Glutamatergic neuron (in vitro differentiated cells): ENCODE measurements at regions not wholly inside any gene's neighbourhood (a gene's known extent, or its start where the extent isn't known, plus 50 kb on each side); places are given as distances from the start of the nearest gene placed in this dataset.

Experiments
- DNase-seq: peaks from one replicate; pipeline ENCODE4 v3.0.0; 2022
- H3K27ac Mint-ChIP-seq: one replicate; pipeline ENCODE4 v1.8.0; 2020; ENCODE audit warnings: mild to moderate bottlenecking, mixed read lengths, inconsistent platforms; ENCODE audit not compliant: unreplicated experiment
- H3K27me3 Mint-ChIP-seq: one replicate; pipeline ENCODE4 v1.8.0; 2020; ENCODE audit warnings: mild to moderate bottlenecking, moderate library complexity, mixed read lengths, inconsistent platforms; ENCODE audit not compliant: unreplicated experiment
- H3K36me3 Mint-ChIP-seq: one replicate; pipeline ENCODE4 v1.8.0; 2020; ENCODE audit warnings: mild to moderate bottlenecking, mixed read lengths, inconsistent platforms; ENCODE audit not compliant: unreplicated experiment
- H3K4me1 Mint-ChIP-seq: one replicate; pipeline ENCODE4 v1.8.0; 2020; ENCODE audit warnings: mild to moderate bottlenecking, low read depth, mixed read lengths, inconsistent platforms; ENCODE audit not compliant: unreplicated experiment
- H3K4me3 Mint-ChIP-seq: one replicate; pipeline ENCODE4 v1.8.0; 2020; ENCODE audit warnings: mild to moderate bottlenecking, mixed read lengths, inconsistent platforms; ENCODE audit not compliant: unreplicated experiment
- H3K9me3 Mint-ChIP-seq: one replicate; pipeline ENCODE4 v1.8.0; 2020; ENCODE audit warnings: mild to moderate bottlenecking, moderate library complexity, mixed read lengths, inconsistent platforms; ENCODE audit not compliant: unreplicated experiment
- TF ChIP-seq, protein P1 (sequence below): fragments of 200-600 bp; sonication (generic); IDR thresholded peaks from one replicate; pipeline ENCODE4 v1.5.0; 2021; ENCODE audit not compliant: partially characterized antibody, unreplicated experiment

DNA sequence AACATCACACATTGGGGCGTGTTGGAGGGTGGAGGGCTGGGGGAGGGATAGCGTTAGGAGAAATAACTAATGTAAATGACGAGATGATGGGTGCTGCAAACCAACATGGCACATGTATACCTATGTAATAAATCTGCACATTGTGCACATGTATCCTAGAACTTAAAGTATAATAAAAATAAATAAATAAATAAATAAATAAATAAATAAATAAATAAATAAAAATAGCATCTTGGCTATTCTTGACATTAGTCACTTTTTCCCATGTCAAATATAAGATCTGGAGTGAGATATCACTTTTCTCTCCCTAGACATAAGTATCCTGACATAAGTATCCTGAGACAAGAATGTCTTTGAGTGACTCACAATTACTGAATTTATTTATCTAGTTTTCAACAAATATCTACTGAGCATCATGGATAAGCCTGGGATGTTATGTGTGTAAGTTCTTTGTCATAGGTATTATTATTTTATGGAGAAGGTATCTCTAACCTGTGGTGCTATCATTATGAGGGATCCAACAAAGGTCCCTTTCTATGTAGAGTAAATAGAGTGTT, 691.3 kb downstream of the SORCS1 start:
- Mint-ChIP-seq H3K9me3 (no peaks in the 10 kb centered on the region), H3K27ac (no peak overlapping the region), H3K36me3 (no peaks in the 10 kb centered on the region), H3K27me3 (no peaks in the 10 kb centered on the region), H3K4me3 (no peak overlapping the region), H3K4me1 (no peaks in the 10 kb centered on the region)
- TF ChIP-seq, protein P1, sequence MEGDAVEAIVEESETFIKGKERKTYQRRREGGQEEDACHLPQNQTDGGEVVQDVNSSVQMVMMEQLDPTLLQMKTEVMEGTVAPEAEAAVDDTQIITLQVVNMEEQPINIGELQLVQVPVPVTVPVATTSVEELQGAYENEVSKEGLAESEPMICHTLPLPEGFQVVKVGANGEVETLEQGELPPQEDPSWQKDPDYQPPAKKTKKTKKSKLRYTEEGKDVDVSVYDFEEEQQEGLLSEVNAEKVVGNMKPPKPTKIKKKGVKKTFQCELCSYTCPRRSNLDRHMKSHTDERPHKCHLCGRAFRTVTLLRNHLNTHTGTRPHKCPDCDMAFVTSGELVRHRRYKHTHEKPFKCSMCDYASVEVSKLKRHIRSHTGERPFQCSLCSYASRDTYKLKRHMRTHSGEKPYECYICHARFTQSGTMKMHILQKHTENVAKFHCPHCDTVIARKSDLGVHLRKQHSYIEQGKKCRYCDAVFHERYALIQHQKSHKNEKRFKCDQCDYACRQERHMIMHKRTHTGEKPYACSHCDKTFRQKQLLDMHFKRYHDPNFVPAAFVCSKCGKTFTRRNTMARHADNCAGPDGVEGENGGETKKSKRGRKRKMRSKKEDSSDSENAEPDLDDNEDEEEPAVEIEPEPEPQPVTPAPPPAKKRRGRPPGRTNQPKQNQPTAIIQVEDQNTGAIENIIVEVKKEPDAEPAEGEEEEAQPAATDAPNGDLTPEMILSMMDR: no peak
- no peak for DNase-seq

DNA sequence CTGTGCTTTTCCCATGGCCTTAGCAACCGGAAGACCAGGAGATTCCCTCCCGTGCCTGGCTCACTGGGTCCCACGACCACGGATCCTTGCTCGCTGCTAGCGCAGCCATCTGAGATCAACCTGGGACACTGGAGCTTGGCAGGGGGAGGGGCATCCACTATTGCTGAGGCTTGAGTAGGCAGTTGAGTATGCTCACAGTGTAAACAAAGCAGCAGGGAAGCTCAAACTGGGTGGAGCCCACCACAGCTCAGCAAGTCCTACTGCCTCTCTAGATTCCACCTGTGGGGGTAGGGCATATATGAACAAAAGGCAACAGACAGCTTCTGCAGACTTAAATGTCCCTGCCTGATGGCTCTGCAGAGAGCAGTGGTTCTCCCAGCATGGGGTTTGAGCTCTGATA, 697.0 kb downstream of the SORCS1 start:
- no peaks in the 10 kb centered on the region for H3K4me1 Mint-ChIP-seq
- H3K27ac Mint-ChIP-seq: no peak overlapping the region
- no peaks in the 10 kb centered on the region for H3K27me3 Mint-ChIP-seq
- no peak overlapping the region for H3K4me3 Mint-ChIP-seq
- H3K36me3 Mint-ChIP-seq: no peaks in the 10 kb centered on the region
- H3K9me3 Mint-ChIP-seq: no peaks in the 10 kb centered on the region
- TF ChIP-seq, protein P1: no peak
- no peak for DNase-seq

DNA sequence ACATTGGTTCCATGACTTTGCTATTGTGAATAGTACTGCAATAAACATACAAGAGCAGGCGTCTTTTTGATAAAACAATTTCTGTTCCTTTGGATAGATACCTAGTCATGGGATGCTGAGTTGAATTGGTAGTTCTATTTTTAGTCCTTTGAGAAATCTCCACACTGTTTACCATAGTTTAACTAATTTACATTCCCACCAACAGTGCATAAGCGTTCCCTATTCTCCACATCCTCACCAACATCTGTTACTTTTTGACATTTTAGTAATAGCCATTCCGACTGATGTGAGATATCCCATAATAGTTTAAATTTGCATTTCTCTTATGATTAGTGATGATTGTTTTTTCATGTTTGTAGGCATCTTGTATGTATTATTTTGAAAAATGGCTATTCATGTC, 707.0 kb downstream of the SORCS1 start:
- Mint-ChIP-seq H3K9me3 (no peaks in the 10 kb centered on the region), H3K27me3 (no peaks in the 10 kb centered on the region), H3K36me3 (no peaks in the 10 kb centered on the region), H3K4me1 (no peaks in the 10 kb centered on the region), H3K27ac (no peak overlapping the region), H3K4me3 (no peak overlapping the region)
- TF ChIP-seq, protein P1: no peak
- DNase-seq: no peak

DNA sequence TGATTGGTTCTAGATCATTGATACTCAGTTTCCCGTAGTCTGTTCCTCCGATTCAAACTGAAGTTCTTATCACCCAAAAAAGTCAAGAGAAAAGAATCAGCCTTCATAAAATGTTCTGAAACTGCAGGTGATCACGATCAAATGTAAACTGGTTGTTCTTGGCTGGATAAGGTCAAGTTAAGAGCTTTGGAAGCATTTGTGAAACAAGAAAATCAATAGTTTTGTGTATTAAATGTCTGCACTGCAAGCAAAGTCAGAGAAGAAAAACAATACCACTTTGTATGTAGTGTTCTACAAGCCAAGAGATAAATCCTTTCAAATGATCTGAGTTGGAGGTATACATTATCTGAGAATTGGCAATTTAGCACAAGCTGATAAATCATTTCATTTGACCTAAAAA, 710.3 kb downstream of the SORCS1 start:
- no peak for DNase-seq
- H3K9me3 Mint-ChIP-seq: no peaks in the 10 kb centered on the region
- no peak overlapping the region for H3K27ac Mint-ChIP-seq
- no peak overlapping the region for H3K4me3 Mint-ChIP-seq
- H3K4me1 Mint-ChIP-seq: no peaks in the 10 kb centered on the region
- TF ChIP-seq, protein P1: no peak
- no peaks in the 10 kb centered on the region for H3K27me3 Mint-ChIP-seq
- no peaks in the 10 kb centered on the region for H3K36me3 Mint-ChIP-seq

DNA sequence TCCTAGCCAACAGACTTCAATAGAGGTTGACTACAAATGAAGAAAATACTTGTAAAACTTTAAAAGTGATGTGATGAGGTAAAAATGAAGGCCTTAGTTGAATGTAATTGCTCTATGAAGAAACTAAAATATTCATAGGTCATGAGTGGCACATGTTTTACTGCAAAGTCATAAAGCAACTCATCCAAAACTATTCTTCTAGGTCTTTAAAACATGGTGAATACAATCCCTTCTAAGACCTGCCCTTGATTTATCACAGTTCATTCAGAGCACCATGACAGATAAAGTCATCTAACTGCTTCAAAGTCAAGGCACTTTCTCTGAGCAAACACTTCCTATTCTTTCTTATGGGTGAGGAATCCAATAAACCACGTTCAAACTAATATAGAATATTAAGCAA, 713.5 kb downstream of the SORCS1 start:
- no peak overlapping the region for H3K4me3 Mint-ChIP-seq
- no peaks in the 10 kb centered on the region for H3K27me3 Mint-ChIP-seq
- TF ChIP-seq, protein P1: no peak
- H3K4me1 Mint-ChIP-seq: no peaks in the 10 kb centered on the region
- DNase-seq: no peak
- H3K27ac Mint-ChIP-seq: no peak overlapping the region
- H3K9me3 Mint-ChIP-seq: no peaks in the 10 kb centered on the region
- no peaks in the 10 kb centered on the region for H3K36me3 Mint-ChIP-seq
